22Rv1 (cell line): ENCODE measurements at regions not wholly inside any gene's neighbourhood (a gene's known extent, or its start where the extent isn't known, plus 50 kb on each side); places are given as distances from the start of the nearest gene placed in this dataset.

ENCODE experiments used
- H3K27ac ChIP-seq: fragments of 450-650 bp; 2 replicates; pipeline ENCODE4 v1.5.1; 2017
- ZFX ChIP-seq: fragments of 450-650 bp; IDR thresholded peaks from 2 replicates; pipeline ENCODE4 v1.6.1; 2017; ENCODE audit warnings: antibody characterized with exemption, borderline replicate concordance
- TF ChIP-seq, protein P1 (sequence below): fragments of 450-650 bp; IDR thresholded peaks from 2 replicates; pipeline ENCODE4 v1.5.1; 2017; ENCODE audit warnings: mild to moderate bottlenecking

DNA sequence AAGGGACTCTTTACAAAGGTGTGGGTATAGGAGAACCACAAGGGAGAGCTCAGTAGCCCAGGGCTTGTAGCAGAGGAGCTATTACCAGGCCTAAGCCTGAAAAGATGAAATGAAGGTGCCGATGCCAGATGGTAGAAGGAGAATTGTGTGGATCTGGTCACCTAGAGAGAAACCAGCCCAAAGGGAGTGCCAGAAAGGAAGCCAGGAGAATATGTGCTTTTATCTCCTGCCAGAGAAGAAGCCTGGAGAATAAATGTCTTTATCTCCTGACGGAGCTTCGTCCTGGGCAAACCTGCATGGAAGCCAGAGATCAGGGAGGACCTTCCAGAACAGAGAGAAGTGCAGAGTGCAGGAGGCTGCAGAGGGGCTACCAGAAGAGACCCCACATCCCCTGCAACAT lies 142.6 kb downstream of the MED10 start:
- no peak overlapping the region for H3K27ac ChIP-seq
- TF ChIP-seq, protein P1, sequence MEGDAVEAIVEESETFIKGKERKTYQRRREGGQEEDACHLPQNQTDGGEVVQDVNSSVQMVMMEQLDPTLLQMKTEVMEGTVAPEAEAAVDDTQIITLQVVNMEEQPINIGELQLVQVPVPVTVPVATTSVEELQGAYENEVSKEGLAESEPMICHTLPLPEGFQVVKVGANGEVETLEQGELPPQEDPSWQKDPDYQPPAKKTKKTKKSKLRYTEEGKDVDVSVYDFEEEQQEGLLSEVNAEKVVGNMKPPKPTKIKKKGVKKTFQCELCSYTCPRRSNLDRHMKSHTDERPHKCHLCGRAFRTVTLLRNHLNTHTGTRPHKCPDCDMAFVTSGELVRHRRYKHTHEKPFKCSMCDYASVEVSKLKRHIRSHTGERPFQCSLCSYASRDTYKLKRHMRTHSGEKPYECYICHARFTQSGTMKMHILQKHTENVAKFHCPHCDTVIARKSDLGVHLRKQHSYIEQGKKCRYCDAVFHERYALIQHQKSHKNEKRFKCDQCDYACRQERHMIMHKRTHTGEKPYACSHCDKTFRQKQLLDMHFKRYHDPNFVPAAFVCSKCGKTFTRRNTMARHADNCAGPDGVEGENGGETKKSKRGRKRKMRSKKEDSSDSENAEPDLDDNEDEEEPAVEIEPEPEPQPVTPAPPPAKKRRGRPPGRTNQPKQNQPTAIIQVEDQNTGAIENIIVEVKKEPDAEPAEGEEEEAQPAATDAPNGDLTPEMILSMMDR, result no peak
- no peak for TF ChIP-seq ZFX

DNA sequence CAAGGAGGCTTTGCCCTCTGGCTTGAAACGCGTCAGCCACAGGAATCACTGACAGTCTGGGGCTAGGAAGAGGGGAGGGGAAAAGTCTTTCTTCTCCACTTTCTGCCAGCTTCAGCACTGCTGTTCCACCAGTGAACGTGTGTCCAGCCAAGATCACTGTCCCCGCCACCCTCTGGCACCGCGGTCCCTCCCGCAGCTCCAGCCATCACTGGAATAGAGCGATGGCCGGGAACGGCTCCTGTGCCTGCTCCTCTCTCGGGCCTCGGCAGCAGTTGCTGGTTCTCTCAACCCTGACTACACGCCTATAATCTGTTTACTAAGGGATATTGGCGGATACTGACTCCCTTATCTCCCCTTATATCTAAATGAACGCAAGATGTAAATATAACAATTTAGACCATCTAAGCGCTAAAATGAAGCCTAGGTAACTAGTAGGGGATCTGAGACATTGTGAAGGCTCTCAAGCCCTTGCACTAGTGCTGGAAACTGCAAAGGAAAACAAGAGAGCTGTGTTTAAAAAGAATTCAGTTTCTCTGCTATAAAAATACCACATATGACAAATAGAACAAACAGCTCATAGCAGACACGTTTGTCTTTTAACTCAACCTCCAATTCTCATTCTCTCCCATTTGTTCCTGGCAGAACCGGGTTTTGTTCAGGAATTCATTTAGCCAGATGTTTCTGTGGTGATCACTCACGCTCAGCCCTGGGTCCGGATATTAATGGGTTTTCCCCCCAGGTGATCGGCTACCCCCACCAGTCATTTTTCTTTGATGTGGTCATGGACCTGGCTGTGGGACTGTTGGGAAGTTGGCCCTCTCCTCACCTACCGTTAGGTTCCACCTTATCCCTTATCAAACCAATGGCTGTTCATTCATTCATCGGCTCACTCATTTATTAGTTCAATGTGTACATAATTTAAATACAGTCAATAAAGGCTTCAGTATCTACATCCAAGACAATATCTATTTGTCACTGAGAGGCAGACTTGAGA lies 149.8 kb downstream of the MED10 start:
- no peak overlapping the region for H3K27ac ChIP-seq

DNA sequence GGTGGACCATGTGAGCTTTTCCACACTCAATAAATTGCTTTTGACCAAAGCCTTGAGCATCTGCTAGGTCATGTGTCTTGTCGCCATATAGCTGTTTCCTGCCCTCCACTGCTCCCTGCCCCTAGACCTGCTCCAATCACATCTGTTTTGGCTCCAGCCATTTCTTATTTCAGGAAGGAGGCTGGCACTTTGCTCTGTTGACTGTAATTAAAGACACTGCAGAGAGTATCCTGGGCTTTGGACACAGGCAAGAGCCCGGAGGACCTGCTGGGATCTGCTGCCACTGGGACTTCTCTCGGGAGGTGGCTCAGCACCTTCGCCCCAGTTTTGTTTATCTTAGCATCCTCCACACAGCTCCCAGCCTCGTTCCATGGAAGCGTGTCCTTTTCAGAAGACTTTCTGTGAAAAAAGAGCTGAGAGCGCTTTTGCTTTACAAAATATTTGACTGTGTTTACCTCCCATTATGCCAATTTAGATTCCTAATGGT lies 153.2 kb downstream of the MED10 start:
- TF ChIP-seq, protein P1, result no peak
- TF ChIP-seq ZFX, result no peak
- no peak overlapping the region for H3K27ac ChIP-seq

More for the DNA sequence above, 149.8 kb downstream of the MED10 start:
- no peak for TF ChIP-seq ZFX
- TF ChIP-seq, protein P1, result no peak

DNA sequence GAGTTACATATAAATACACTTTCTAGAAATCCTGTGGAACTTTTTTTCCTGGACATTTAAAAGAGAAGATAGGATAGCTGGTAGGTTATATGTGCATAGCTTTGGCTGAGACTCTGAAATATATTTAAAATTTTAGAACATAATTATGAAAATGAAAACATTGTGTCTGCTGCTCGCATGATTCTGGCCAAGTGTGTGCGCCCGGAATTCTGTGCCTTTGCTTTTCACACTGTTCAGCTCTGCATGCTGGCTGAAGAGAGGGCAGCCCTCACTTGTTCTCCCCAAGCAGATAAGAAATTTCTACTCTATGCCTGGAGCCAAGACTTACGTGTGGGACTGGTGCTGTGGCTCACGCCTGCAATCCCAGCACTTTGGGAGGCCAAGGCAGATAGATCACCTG lies 153.9 kb downstream of the MED10 start:
- H3K27ac ChIP-seq, result no peak overlapping the region

DNA sequence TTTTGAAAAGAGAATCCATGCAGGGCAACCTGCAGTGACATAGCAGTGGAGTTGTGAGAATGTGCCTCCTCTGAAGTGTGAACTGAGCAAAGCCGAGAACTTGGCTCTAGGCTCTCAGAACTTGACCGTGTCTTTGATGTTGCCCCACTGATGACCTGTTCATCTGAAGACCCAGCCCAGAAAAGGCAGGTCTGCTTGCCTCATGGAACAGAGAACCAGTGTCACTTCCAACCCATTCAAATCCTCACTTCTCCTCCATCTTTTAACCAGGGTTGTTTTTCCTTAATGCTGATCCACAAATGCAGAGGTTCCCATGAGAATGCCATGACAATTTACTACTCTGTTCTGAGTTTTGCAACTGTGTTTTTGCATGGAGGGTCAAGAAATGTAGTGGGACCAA lies 155.4 kb downstream of the MED10 start:
- TF ChIP-seq ZFX, result no peak
- TF ChIP-seq, protein P1, result no peak
- H3K27ac ChIP-seq, result no peak overlapping the region

More for the DNA sequence above, 153.9 kb downstream of the MED10 start:
- TF ChIP-seq, protein P1, result no peak
- no peak for TF ChIP-seq ZFX

DNA sequence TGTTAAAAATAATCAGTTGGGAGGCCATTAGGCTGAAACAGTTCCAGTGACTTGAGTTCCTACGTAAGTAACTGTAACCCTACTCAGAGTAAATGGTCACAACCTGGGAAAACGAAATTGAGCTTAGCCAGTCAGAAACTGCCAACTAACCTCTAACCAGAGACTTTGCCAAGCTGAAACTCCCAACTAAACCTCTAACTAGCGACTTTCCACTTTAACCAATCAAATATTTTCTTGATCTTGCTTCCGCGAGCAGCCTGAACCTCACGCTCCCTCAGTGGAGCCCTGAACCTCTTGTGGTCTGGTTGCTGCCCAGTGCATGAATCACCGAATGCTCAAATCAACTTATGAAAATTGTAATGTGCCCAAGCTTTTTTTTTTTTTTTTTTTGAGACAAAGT lies 156.2 kb downstream of the MED10 start:
- TF ChIP-seq, protein P1, result no peak
- no peak for TF ChIP-seq ZFX
- no peak overlapping the region for H3K27ac ChIP-seq

DNA sequence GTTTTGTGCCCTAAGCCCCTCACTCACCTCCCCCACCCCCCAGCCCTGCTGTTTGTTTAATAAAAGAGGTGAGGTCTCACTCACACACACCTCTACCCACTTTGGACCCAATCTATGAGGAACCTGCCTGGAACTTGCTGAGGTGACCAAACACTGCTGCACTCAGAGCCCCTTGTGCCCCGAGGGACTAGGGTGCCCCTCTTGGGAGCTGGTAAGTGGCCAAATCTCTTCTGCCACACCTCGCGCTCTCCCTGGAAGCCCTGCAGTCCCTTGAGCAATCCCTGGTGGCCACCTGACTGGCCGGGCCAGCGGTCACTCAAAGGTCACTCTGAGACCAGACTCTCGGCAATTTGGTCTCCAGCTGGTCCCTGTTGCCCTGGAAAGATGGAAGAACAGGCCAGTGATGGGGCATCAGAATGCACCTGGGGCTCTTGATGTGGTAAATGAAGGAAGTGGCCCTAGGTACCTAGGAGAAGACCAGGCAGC lies 157.2 kb downstream of the MED10 start:
- TF ChIP-seq, protein P1, result no peak
- no peak for TF ChIP-seq ZFX
- H3K27ac ChIP-seq, result no peak overlapping the region
